ENCODE measurements at regions not wholly inside any gene's neighbourhood (a gene's known extent, or its start where the extent isn't known, plus 50 kb on each side); places are given as distances from the start of the nearest gene placed in this dataset.
A peak's percentile ranks its signal among the peaks of the same experiment; 100 is the strongest.

- DNase-seq (ENCODE audit: low read depth in 1 of 2, low spot score in 1 of 2), result no peak
Measured at GRCh38 chr6:79864421-79864820, 82.9 kb downstream of the ELOVL4 start.

- no peak for DNase-seq (ENCODE audit: low read depth in 1 of 2, low spot score in 1 of 2)
Measured at GRCh38 chr6:79864001-79864400, 83.4 kb downstream of the ELOVL4 start.

DNA sequence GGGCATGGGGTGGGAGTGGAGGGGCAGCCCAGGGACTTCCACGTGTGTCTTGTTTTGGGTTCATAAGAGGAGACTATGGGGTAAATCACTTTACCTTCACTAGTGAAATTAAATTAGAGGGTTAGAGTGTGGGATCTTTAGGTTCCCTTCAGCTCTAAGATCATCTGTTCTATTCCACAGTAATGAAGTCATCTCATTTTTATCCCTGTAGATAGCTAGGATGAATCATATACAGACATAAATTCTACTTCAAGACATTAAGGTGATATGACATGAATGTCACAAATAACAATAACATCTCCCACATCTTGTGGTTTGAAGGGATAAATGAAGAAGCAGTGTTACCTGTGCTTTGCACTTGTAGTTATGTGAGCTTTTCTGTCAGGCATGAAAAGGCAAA is 83.8 kb downstream of the ELOVL4 start:
- DNase-seq (ENCODE audit: low read depth in 1 of 2, low spot score in 1 of 2), result no peak

GRCh38 chr6:79862711-79863110 is 84.6 kb downstream of the ELOVL4 start:
- DNase-seq (ENCODE audit: low read depth in 1 of 2, low spot score in 1 of 2), result no peak

GRCh38 chr6:79862126-79862525 is 85.2 kb downstream of the ELOVL4 start:
- no peak for DNase-seq (ENCODE audit: low read depth in 1 of 2, low spot score in 1 of 2)

DNA sequence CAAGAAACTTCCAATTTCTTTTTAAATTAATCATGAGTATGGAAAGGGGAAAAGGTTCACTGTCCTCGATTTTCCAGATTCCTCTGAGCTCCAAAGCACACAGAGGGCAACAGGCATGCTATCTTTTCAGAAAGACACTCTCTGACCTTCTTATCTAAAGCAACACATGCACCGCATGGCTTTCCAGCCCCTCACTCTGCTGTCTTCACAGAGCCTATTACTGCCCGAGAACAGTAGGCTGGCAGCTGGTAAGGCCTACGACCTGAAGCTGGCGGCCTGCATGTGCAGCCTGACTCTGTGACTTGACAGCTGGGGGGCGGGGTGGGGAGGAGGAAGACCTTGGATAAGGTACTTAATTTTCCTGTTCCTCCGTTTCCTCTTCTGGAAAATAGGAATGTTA is 86.3 kb downstream of the ELOVL4 start:
- DNase-seq (ENCODE audit: low read depth in 1 of 2, low spot score in 1 of 2), result no peak

DNA sequence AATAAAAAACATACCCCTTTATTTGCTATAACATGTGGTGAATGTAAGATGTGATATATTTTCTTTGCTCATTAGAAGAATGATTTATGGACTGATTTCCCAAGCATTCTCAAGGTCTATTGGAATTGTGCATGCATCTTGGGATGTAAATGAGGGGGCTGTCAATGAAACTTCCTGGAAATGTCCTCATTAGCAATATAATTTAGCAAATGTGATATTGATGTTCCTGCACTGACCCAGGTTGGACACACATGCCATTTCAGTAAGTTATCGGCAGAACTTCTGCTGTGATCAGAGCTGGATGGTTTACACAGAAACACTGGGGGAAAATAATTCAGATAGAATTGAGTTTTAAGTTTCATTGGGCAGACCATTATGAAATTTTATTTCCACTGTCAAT is 99.9 kb downstream of the ELOVL4 start:
- no peak for DNase-seq (ENCODE audit: low read depth in 1 of 2, low spot score in 1 of 2)

- DNase-seq (ENCODE audit: low read depth in 1 of 2, low spot score in 1 of 2), result no peak
Measured at GRCh38 chr6:79842376-79843040, 104.8 kb downstream of the ELOVL4 start.

GRCh38 chr6:79841577-79842375 is 105.6 kb downstream of the ELOVL4 start:
- DNase-seq (ENCODE audit: low read depth in 1 of 2, low spot score in 1 of 2), result no peak

GRCh38 chr6:79838851-79839250 is 108.5 kb downstream of the ELOVL4 start:
- no peak for DNase-seq (ENCODE audit: low read depth in 1 of 2, low spot score in 1 of 2)

- DNase-seq (ENCODE audit: low read depth in 1 of 2, low spot score in 1 of 2), result no peak
Measured at GRCh38 chr6:79833964-79834284, 113.4 kb downstream of the ELOVL4 start.

DNA sequence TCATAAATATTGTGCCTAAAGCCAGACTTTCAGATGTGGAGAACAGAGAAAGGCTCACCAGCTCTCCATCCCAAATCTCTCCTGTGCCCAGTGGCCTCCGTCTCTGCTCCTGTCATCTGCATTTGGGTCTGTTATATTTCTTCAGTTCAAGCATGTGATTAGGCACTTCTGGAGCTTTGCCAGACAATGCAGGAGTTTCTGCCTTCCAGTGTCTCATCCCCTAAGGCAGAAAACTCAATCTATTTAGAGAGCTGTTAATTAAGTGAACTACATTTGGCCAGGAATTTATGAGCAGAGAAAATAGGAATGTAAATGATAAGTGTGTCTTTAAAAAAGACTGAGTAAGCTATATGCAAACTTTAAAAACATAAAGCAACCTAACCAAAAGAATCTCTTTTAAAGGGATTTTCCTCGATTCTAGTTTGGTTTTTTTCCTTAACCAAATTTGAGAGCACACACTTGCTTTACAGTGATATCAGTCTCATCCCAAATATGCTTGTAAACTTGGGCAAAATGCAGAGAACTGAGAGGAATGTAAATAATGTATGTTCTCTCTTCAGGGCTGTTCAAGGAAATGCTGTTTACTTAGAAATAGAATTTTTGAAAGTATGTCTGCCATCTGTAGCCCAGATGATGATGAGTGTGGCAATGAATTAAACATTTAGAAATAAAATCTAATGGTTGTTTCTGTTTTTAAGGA is 113.9 kb downstream of the ELOVL4 start:
- no peak for DNase-seq (ENCODE audit: low read depth in 1 of 2, low spot score in 1 of 2)

DNA sequence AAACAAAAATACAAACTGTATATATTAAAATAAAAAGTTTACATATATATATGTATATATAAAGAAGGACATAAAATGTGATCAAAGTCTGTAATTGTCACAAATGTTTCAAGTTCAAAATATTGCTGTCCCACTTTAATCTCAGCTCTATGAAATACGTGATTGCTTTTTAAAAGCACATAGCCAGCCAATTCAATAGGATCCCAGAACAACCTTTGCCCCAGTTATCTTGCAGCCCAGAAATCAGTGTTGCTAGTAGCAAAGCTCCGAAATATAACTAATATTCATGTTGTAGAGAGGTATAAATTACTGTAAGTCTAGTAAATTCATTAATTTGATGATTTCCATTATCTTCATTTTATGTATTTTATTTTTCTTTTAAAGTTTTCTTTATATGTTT is 114.6 kb downstream of the ELOVL4 start:
- no peak for DNase-seq (ENCODE audit: low read depth in 1 of 2, low spot score in 1 of 2)

GRCh38 chr6:79824202-79824601 is 123.2 kb downstream of the ELOVL4 start:
- DNase-seq (ENCODE audit: low read depth in 1 of 2, low spot score in 1 of 2), result no peak

DNA sequence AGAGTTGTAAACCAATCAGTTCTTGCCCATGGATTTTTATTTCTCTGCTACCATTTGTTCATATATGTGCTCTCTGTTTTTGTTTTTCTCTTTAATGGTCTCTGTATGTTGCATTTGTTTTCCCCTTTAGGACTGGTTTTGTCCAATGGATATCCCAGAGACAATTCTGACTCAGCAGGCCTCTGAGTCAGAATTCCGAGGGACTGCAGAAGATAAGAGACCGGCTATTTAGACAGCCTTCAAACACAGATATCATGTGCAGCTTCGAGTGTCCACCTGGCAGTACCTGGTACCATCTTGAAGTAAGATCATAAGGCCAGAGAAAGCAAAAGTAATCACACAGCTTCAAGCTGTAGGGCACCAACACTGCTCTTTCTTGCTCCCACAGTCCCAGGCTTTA is 125.5 kb downstream of the ELOVL4 start:
- DNase-seq (ENCODE audit: low read depth in 1 of 2, low spot score in 1 of 2), result no peak

- no peak for DNase-seq (ENCODE audit: low read depth in 1 of 2, low spot score in 1 of 2)
Measured at GRCh38 chr6:79818471-79818870, 128.9 kb downstream of the ELOVL4 start.

- no peak for DNase-seq (ENCODE audit: low read depth in 1 of 2, low spot score in 1 of 2)
Measured at GRCh38 chr6:79814940-79815339, 132.4 kb downstream of the ELOVL4 start.

GRCh38 chr6:79813854-79814709 is 133.3 kb downstream of the ELOVL4 start:
- peak; percentile 21 to 25 for DNase-seq (ENCODE audit: low read depth in 1 of 2, low spot score in 1 of 2)

GRCh38 chr6:79813143-79813850 is 134.1 kb downstream of the ELOVL4 start:
- DNase-seq (ENCODE audit: low read depth in 1 of 2, low spot score in 1 of 2), result no peak

DNA sequence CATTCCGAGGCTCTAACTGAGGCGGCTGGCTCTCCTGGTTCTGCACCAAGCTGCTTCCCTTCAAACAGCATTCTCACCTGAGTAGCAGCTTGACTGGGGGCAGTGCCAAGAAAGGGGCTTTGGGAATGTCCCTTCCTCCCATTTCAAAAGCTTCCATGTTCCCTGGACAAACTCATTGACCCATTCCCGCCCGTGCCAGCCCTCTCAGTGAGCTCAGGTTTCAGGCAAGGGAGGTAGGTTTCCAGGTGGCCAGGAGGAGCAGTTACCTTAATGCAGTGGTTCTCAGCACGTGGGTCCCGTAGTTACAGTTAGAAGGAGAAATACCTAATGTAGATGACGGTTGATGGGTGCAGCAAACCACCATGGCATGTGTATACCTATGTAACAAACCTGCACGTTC is 135.2 kb downstream of the ELOVL4 start:
- no peak for DNase-seq (ENCODE audit: low read depth in 1 of 2, low spot score in 1 of 2)

DNA sequence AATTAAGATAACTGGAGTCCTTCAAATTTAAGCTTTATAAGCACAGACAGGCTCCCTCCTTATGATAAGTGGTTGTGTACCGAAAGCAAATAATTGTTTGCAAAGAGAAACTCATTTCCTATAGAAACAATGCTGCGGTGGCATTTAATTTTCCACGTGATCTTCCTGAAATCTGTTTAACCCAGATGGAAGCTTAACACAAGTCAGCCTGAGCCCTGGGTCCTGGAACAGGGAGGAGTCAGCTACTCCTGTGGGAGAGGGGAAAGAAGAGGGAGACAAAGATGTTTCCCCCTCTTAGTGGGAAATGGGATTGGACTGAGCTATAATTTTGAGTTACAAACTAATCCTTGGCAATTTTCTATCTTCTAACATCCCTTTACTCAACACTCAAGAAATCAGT is 136.5 kb downstream of the ELOVL4 start:
- no peak for DNase-seq (ENCODE audit: low read depth in 1 of 2, low spot score in 1 of 2)
